TTC549 (cell line): ENCODE measurements at regions not wholly inside any gene's neighbourhood (a gene's known extent, or its start where the extent isn't known, plus 50 kb on each side); places are given as distances from the start of the nearest gene placed in this dataset.

ENCODE experiments used
- FAIRE-seq: peaks from 2 replicates; lab custom pipeline; 2012; peaks lifted over from hg19 to GRCh38; lab: Jason Lieb, UNC

DNA sequence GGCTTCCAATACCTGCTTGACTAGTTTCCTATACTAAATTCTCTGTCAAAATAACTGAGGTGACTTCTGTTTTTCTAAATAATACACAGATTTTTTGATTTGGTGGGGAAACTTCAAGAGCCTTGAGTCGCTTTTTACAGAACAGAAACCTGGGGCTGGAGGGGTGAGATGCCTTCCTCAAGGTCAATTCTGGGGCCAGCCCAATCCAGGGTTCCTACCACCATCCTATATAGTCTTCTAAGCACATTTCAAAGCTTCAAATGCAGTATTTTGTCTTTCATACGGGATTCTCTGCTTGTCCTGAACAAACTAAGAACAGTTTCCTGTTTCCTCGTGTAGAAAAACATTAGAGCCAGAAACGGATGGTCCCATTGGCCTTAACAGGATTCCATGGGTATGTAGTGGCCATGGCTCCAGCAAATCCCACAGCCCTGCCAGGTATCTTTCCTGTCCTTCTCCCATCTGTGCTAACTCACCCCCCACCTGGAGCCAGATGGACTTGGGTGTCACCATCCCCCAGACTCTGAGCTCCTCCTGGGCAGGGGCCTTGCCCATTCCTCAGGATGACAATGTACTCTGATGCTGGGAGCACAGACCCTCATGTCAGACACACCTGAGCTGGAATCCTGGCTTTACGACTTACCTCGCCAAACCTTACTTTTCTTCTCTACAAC, 146.9 kb downstream of the KLF13 start:
- FAIRE-seq = no peak

- FAIRE-seq = no peak
These were observed 147.6 kb downstream of the KLF13 start for GRCh38 chr15:31474059-31474868.

GRCh38 chr15:31476236-31476810, 149.7 kb downstream of the KLF13 start:
- FAIRE-seq = no peak

- FAIRE-seq = no peak
These were observed 150.2 kb downstream of the KLF13 start for GRCh38 chr15:31476866-31477265.

- FAIRE-seq = no peak
These were observed 150.7 kb downstream of the KLF13 start for GRCh38 chr15:31477301-31477700.

DNA sequence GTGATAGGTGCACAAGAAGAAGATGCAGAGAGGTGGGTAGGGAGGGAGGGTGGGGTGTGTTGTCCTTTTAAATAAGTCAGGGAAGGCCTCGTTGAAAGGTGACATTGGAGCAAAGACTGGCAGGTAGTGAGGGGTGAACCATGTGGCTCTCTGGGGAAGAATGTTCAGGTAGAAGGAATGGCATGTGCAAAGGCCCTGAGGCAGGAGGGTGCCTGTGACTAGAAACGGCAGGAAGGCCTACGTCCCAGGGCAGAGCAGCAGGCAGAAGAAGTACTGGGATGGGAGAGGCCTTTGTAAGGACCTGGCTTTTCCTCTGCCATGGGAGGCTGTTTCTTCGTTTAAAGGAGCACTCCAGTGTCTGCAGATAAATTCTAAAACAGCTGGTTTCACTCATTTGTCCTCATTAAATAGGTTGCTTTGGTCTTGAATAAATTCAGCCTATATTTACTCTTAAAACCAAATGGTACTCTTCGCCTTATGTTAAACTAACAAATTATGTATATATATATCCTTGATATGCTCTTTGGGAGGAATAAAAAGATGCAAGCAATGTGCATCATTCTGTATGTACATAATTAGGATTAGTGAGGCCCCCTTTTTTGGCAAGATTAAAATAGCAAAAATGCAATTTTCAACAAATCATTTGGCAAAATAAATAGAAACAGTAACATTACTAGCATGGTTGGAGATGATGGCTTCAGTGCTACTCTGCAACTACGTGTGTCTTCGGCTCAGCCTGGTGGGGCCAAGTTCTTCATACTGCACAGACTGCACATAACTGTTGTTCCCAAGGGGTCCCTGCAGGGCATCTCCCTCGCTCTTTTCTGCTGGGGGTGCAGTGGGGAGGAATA, 151.4 kb downstream of the KLF13 start:
- FAIRE-seq = no peak

GRCh38 chr15:31478702-31479221, 152.1 kb downstream of the KLF13 start:
- FAIRE-seq = no peak

- no peak for FAIRE-seq
These were observed 153.9 kb downstream of the KLF13 start for GRCh38 chr15:31480356-31481025.

DNA sequence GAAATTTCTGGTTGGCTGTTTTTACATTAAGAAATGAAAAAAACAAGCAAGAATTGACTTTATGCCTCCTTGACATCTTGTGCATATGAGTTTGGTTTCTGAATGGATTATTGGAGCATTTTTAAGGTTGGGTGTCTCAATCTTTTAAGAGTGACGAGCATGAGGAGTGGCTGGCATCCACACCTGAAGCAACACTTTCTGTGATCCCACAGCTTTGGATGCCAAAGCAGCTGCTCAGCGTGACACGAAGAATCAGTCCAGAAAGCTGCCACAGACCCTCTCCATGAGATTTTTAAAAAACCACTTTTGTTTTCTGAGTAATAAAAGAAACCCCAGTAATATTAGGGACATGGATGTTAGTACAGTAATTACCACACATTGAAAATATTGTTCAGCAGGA, 154.5 kb downstream of the KLF13 start:
- FAIRE-seq = no peak

DNA sequence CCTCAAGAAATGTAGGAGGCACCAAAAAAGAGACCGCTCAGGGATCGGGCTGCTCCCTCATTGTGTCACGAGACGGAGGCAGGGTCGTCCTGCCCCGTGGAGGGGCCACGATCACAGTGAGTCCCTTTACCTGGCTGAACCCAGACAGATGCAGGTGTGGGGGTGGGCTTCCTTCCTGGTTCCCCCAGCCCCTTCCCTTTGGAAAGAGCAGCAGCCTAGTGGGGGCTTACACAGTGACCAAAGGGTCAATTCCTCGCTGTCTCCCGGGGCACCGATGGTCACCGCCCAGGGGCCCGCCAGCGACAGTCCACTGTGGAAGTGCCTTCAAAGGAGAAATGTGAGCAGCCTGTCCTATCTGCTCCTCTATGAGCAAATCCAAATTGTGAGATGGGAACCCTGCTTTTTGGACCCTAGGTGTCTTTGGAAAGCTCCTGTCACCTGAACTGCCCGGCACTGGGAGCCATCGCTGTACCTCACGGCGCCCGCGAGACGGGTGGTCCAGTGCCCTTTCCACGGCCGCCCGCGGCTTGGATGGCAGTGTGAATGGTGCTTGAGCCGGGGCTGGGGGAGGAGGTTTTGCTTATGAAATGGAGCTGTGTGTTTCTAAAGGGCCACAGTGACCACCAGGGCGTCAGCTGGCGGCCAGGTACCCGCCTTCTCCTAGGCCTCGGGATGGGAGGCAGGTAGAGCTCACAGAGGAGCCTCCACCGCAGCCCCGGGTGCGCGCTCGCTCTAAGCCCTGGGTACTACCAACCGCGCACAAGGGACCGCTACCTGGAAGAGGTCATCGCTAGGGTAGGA, 155.7 kb downstream of the KLF13 start:
- no peak for FAIRE-seq

DNA sequence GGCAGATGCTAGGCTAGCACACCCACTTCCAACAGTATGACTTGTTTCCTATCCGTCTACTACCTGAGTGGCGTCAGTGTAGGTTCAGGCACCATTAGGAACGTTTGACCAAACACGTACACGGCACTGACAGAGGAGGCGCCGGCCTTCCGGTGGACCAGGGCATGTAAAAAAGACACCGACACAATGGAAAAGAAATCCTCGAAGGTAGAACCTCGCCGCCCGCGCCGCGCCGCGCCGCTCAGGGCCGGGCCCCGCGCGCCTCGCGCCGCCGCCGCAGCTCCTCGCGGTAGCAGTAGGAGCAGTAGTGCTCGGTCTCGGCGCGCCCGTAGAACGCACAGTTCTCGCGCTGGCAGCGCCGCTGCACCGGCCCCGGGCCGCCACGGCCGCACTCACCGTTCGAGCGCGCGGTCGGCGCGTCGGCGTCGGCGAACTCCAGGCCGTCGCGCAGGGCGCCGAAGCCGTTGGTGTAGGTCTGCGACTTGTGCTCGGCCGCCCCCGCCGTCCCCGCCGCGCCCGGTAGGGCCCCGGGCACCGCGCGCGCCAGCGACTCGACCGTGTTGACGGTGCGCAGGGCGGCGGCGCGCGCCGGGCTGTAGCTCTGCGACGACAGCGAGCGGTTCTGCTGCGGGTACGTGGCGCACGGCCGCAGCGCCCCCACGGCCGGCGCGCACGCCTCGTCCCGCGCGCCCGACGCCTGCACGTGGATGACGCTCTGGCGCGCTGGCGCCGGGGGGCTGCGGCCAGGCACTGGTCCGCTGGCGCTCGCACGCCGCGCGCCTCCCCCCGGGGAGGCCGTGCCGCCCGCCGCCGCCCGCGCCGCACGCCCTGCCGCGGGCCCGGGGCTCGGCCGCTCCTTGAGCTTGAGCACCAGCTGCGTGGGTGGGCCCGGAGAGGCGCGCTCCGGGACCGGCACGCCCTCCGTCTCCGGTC, 156.7 kb downstream of the KLF13 start:
- no peak for FAIRE-seq

- FAIRE-seq = no peak
These were observed 157.6 kb downstream of the KLF13 start for GRCh38 chr15:31483986-31484951.

DNA sequence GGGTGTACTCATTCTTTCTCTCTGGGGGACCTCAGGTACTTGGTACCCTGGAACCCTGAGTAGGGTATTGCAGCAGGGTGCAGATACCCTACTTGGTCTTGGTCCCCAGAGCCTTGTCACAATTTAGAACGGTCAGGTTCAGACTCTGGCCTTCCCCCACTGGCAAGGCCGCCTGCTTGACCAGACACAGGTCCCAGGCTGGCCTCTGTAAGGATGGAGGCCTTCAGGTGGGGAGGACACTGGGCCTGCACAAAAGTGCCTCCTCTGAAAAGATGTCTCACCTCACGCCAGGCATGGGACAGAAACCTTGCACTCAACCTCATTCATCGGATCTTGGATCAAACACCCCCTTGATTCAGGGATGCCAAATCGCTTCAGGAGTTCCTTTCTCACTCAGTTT, 158.4 kb downstream of the KLF13 start:
- FAIRE-seq = no peak

DNA sequence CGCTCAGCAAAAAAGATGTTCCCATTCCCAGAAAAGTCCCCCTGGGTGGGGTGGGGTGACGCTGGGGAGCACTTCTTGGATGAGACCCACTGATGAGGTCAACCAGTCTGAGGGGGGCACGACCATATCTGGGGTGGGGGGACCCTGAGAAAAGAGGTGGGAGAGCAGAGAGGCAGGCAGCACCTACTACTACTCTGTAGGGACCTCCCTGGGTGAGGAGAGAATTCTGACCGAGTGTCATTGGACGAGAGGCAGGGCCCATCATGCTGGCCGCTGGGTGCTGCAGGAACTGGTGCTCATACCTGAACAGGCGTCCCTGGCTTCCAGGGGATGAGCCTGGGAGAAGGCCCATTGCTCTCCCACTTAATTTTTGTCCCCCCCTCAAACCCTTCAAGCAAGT, 158.8 kb downstream of the KLF13 start:
- no peak for FAIRE-seq

DNA sequence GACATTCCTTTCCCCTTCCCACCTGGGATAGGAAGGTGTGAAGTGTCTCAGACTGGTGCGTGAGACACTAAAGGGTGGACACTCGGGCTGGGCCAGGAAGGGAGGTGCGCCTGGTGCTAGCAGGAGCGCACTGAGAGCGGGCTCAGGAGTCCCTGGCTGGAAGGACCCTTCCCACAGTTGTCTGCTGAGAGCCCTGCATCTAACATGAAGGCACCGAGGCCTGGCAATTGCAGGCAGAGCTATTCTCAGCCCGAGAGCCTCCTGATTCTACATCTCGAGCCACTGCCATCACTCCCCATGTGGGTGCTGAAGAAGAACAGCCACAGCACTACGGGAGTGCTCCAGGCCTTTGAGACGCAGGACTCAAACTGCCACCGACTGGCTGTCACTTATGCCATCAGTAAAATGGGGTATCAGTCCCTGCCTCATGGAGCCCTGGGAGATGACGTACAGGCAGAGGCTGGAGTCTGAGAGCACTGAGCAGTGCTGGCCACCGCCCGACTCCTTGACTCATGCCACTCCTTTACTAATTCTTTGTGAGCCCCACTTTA, 159.4 kb downstream of the KLF13 start:
- no peak for FAIRE-seq

DNA sequence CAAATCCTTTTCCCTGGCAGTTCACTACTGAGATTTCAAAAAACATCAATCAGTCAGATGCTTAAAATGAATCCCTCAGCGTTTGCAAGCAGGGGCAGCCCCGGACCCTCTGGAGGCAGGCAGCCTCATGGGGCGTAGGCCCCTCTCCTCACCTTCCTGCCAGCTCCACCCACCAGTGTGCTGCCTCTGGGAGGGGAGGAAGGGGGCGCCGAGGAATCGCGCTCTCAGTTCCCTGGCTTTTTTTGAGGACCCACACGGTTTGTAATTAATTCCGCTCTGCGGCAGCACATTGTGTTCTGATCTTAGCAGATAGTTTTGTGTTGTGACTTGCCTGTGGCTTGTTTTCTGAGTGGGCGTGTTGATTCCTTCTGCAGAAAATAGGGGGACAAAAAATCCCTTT, 159.9 kb downstream of the KLF13 start:
- FAIRE-seq = no peak

- FAIRE-seq = no peak
These were observed 160.5 kb downstream of the KLF13 start for GRCh38 chr15:31486906-31487695.
